Esophagus squamous epithelium (tissue), 5 donors: ENCODE measurements at regions not wholly inside any gene's neighbourhood (a gene's known extent, or its start where the extent isn't known, plus 50 kb on each side); places are given as distances from the start of the nearest gene placed in this dataset.

Experiments
- DNase-seq: peaks from one replicate; lab custom pipeline; 2025; lab: John Stamatoyannopoulos, UW
- H3K27ac ChIP-seq, 4 donors: fragments of 200-600 bp; sonication (generic); one replicate each; pipeline ENCODE4 v1.5.1; 2016 to 2019; ENCODE audit warnings: mild to moderate bottlenecking in 1 of 4
- H3K27me3 ChIP-seq, 4 donors: fragments of 200-600 bp; sonication (generic); 1 replicate in 3 of 4; 2 replicates in 1 of 4; pipeline versions ENCODE4 v1.5.1 to v1.6.0; 2017 to 2021; ENCODE audit warnings: antibody characterized with exemption in 1 of 4
- H3K36me3 ChIP-seq, 3 donors: fragments of 200-600 bp; sonication (generic); one replicate each; pipeline ENCODE4 v1.5.1; 2016 to 2019
- H3K4me1 ChIP-seq, 3 donors: fragments of 200-600 bp; sonication (generic); one replicate each; pipeline ENCODE4 v1.5.1; 2017 to 2019
- H3K4me3 ChIP-seq, 4 donors: fragments of 200-600 bp; sonication (generic); 1 replicate in 3 of 4; 2 replicates in 1 of 4; pipeline ENCODE4 v1.5.1; 2016 to 2019; ENCODE audit warnings: mild to moderate bottlenecking in 2 of 4, moderate library complexity in 1 of 4
- H3K9me3 ChIP-seq, 3 donors: fragments of 200-600 bp; sonication (generic); one replicate each; pipeline ENCODE4 v1.5.1; 2016 to 2019
- CTCF ChIP-seq, 6 experiments: fragments of 450-650 bp in 4 of 6; fragments of 200-600 bp in 2 of 6; sonication (generic) in 2 of 6; IDR thresholded peaks; one replicate each; pipeline ENCODE4 v1.5.1; 2016 to 2019; ENCODE audit warnings: antibody characterized with exemption in 6 of 6, mild to moderate bottlenecking in 4 of 6, moderate library complexity in 4 of 6
- POLR2A ChIP-seq, 4 donors: fragments of 450-650 bp; IDR thresholded peaks; one replicate each; pipeline ENCODE4 v1.6.1; 2017; ENCODE audit warnings: antibody characterized with exemption in 4 of 4, mild to moderate bottlenecking in 4 of 4, moderate library complexity in 3 of 4
- WGBS, 2 donors: methylation state at CpG; one replicate each; pipeline ENCODE4 v1.1.5; 2018; 5-methylcytosine and 5-hydroxymethylcytosine counted together
- intact Hi-C: fragments of 100-400 bp; cut with DNase I; formaldehyde crosslinking; loops from one replicate; pipeline ENCODE4 v1.15.0; 2022
- donor health status: DM: yes; HTN: yes; CAD: no.

DNA sequence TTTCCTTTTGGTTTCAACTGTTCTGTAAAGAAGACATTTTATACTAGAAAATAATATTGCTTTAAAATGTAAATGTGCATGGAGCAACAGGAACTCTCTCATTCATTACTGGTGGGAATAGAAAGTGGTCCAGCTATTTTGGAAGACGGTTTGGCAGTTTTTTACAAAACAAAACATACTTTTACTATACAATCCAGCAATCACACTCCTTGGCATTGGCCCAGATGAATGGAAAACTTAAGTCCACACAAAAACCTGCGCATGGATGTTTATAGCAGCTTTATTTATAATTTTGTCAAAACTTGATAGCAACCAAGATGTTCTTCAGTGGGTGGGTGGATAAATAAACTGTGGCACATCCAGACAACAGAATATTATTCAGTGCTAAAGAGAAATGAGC is 49.9 kb upstream of the SEPTIN5 start:
- H3K9me3 ChIP-seq: no peaks in the 10 kb centered on the region
- intact Hi-C loops: no loop called here
- no peaks in the 10 kb centered on the region for H3K36me3 ChIP-seq
- no peak for DNase-seq
- H3K4me1 ChIP-seq: peaks cover 6 to 31% (median 7%) of the 10 kb centered on the region in 3 donors
- H3K27me3 ChIP-seq: peaks cover 0 to 8% (median 0%) of the 10 kb centered on the region in 4 donors
- 62 to 86% methylated on average over 2 of the region's 2 CpGs for WGBS, 2 donors
- H3K4me3 ChIP-seq: no peak overlapping the region
- peak overlapping the region in 2 of 4 donors; percentile 5 to 29 for H3K27ac ChIP-seq
- TF ChIP-seq CTCF (IDR thresholded peaks at IDR 0.05) (no peak), POLR2A (IDR thresholded peaks at IDR 0.05) (no peak)
